ENCODE measurements at regions not wholly inside any gene's neighbourhood (a gene's known extent, or its start where the extent isn't known, plus 50 kb on each side); places are given as distances from the start of the nearest gene placed in this dataset.

DNA sequence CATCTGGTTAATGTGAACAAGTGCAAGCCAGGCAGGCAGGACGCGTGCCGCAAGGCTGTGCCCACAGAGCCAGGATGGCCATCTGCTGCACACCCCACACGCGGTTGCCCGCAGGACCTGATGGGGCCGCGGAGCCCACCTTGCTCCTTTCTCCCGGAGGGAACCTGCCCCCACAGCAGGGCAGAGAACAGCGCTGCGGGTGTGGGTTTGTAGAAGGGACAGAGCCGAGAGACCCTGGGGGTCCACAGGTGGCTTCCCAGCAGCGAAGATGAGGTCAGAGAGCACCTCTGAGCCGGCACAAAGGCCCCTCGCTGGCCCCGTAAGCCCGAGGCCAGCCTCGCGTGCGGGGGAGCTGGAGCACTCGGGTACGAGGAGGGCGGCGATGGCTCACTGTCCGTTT, 460.8 kb upstream of the SALL3 start:
- intact Hi-C loops (cut with DNase I; ENCODE audit: low total_unique reads) (no loop called here), in situ Hi-C loops (cut with MboI; ENCODE audit: low pct_ligation_motif_present in 1 of 4, low pct_unique_long_range_greater_than_20kb in 1 of 4, low sequenced_read_pairs in 3 of 4) (no loop called here)
- Histone ChIP-seq H3K9me3 (no peaks in the 10 kb centered on the region), H3K27ac (no peak overlapping the region), H3K36me3 (no peaks in the 10 kb centered on the region), H3K27me3 (no peaks in the 10 kb centered on the region), H3K4me1 (no peaks in the 10 kb centered on the region), H3K4me3 (no peak overlapping the region)
- WGBS, 2 donors (ENCODE audit: low coverage in 1 of 2), result 84 to 98% methylated on average over 9 to 24 of the region's 25 CpGs
- DNase-seq, result no peak
- TF ChIP-seq, protein P1, sequence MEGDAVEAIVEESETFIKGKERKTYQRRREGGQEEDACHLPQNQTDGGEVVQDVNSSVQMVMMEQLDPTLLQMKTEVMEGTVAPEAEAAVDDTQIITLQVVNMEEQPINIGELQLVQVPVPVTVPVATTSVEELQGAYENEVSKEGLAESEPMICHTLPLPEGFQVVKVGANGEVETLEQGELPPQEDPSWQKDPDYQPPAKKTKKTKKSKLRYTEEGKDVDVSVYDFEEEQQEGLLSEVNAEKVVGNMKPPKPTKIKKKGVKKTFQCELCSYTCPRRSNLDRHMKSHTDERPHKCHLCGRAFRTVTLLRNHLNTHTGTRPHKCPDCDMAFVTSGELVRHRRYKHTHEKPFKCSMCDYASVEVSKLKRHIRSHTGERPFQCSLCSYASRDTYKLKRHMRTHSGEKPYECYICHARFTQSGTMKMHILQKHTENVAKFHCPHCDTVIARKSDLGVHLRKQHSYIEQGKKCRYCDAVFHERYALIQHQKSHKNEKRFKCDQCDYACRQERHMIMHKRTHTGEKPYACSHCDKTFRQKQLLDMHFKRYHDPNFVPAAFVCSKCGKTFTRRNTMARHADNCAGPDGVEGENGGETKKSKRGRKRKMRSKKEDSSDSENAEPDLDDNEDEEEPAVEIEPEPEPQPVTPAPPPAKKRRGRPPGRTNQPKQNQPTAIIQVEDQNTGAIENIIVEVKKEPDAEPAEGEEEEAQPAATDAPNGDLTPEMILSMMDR (IDR thresholded peaks at IDR 0.05), result no peak
- TF ChIP-seq POLR2A (IDR thresholded peaks at IDR 0.05), result no peak
- no peak for TF ChIP-seq EP300 (IDR thresholded peaks at IDR 0.05; ENCODE audit: low read depth)
- TF ChIP-seq POLR2AphosphoS5 (IDR thresholded peaks at IDR 0.05), result no peak

- no peaks in the 10 kb centered on the region for H3K9me3 ChIP-seq
- DNase-seq, result no peak
- no peaks in the 10 kb centered on the region for H3K4me1 ChIP-seq
- no peak overlapping the region for H3K4me3 ChIP-seq
- intact Hi-C loops (cut with DNase I; ENCODE audit: low total_unique reads), result no loop called here
- WGBS, 2 donors (ENCODE audit: low coverage in 1 of 2), result 69 to 78% methylated on average over 3 to 14 of the region's 15 CpGs
- no peaks in the 10 kb centered on the region for H3K27me3 ChIP-seq
- H3K27ac ChIP-seq, result no peak overlapping the region
- in situ Hi-C loops (cut with MboI; ENCODE audit: low pct_ligation_motif_present in 1 of 4, low pct_unique_long_range_greater_than_20kb in 1 of 4, low sequenced_read_pairs in 3 of 4), result no loop called here
- no peak for TF ChIP-seq POLR2AphosphoS5 (IDR thresholded peaks at IDR 0.05)
- TF ChIP-seq, protein P1 (IDR thresholded peaks at IDR 0.05), result no peak
- no peak for TF ChIP-seq POLR2A (IDR thresholded peaks at IDR 0.05)
- no peak for TF ChIP-seq EP300 (IDR thresholded peaks at IDR 0.05; ENCODE audit: low read depth)
- H3K36me3 ChIP-seq, result no peaks in the 10 kb centered on the region
Observed at GRCh38 chr18:78519394-78520062, 460.1 kb upstream of the SALL3 start.

- Histone ChIP-seq H3K27me3 (no peaks in the 10 kb centered on the region), H3K4me1 (no peaks in the 10 kb centered on the region), H3K4me3 (no peak overlapping the region), H3K27ac (no peak overlapping the region), H3K36me3 (no peaks in the 10 kb centered on the region), H3K9me3 (no peaks in the 10 kb centered on the region)
- 80 to 81% methylated on average over 2 to 11 of the region's 11 CpGs for WGBS, 2 donors (ENCODE audit: low coverage in 1 of 2)
- DNase-seq, result no peak
- in situ Hi-C loops (cut with MboI; ENCODE audit: low pct_ligation_motif_present in 1 of 4, low pct_unique_long_range_greater_than_20kb in 1 of 4, low sequenced_read_pairs in 3 of 4) (no loop called here), intact Hi-C loops (cut with DNase I; ENCODE audit: low total_unique reads) (no loop called here)
- TF ChIP-seq POLR2AphosphoS5 (IDR thresholded peaks at IDR 0.05), result no peak
- no peak for TF ChIP-seq POLR2A (IDR thresholded peaks at IDR 0.05)
- TF ChIP-seq EP300 (IDR thresholded peaks at IDR 0.05; ENCODE audit: low read depth), result no peak
- TF ChIP-seq, protein P1 (IDR thresholded peaks at IDR 0.05), result no peak
Observed at GRCh38 chr18:78521136-78521535, 458.5 kb upstream of the SALL3 start.

DNA sequence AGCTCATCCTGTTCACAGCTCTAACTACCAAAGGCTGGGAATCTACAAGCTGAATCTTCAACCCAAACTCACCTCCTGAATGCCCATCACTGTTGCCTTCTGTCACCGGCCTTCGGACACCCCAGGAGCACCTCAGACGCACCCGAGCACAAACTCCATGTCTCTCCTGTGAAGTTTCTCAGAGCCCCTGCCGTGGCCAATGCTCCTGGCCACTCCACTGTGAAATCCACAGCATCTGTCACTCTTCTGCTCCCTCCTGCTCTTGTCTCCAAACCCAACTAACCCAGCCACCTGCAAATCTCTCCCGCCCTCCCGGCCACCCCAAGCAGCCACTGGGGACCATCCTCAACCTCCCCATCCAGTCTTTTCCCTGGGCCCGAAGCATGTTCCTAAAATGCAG, 457.9 kb upstream of the SALL3 start:
- WGBS, 2 donors (ENCODE audit: low coverage in 1 of 2), result 90 to 93% methylated on average over 3 to 8 of the region's 8 CpGs
- Histone ChIP-seq H3K27me3 (no peaks in the 10 kb centered on the region), H3K9me3 (no peaks in the 10 kb centered on the region), H3K36me3 (no peaks in the 10 kb centered on the region), H3K4me1 (no peaks in the 10 kb centered on the region), H3K27ac (no peak overlapping the region), H3K4me3 (no peak overlapping the region)
- no peak for DNase-seq
- intact Hi-C loops (cut with DNase I; ENCODE audit: low total_unique reads), result no loop called here
- TF ChIP-seq POLR2A (IDR thresholded peaks at IDR 0.05), result no peak
- in situ Hi-C loops (cut with MboI; ENCODE audit: low pct_ligation_motif_present in 1 of 4, low pct_unique_long_range_greater_than_20kb in 1 of 4, low sequenced_read_pairs in 3 of 4), result no loop called here

GRCh38 chr18:78522507-78522906, 457.1 kb upstream of the SALL3 start:
- Histone ChIP-seq H3K36me3 (no peaks in the 10 kb centered on the region), H3K4me3 (no peak overlapping the region), H3K4me1 (no peaks in the 10 kb centered on the region), H3K9me3 (no peaks in the 10 kb centered on the region), H3K27ac (no peak overlapping the region), H3K27me3 (no peaks in the 10 kb centered on the region)
- no peak for TF ChIP-seq EP300 (IDR thresholded peaks at IDR 0.05; ENCODE audit: low read depth)
- TF ChIP-seq, protein P1 (IDR thresholded peaks at IDR 0.05), result no peak
- TF ChIP-seq POLR2AphosphoS5 (IDR thresholded peaks at IDR 0.05), result no peak
- no peak for TF ChIP-seq POLR2A (IDR thresholded peaks at IDR 0.05)
- intact Hi-C loops (cut with DNase I; ENCODE audit: low total_unique reads), result no loop called here
- DNase-seq, result no peak
- 94 to 96% methylated on average over 2 to 8 of the region's 8 CpGs for WGBS, 2 donors (ENCODE audit: low coverage in 1 of 2)
- in situ Hi-C loops (cut with MboI; ENCODE audit: low pct_ligation_motif_present in 1 of 4, low pct_unique_long_range_greater_than_20kb in 1 of 4, low sequenced_read_pairs in 3 of 4), result no loop called here
